ENCODE measurements at regions not wholly inside any gene's neighbourhood (a gene's known extent, or its start where the extent isn't known, plus 50 kb on each side); places are given as distances from the start of the nearest gene placed in this dataset.

- no peak for TF ChIP-seq CTCF (IDR thresholded peaks at IDR 0.05 in 8 of 11, conservative IDR thresholded peaks at IDR 0.05 in 3 of 11)
- no peak for TF ChIP-seq POLR2AphosphoS5 (IDR thresholded peaks at IDR 0.05)
- no peak for TF ChIP-seq POLR2A (IDR thresholded peaks at IDR 0.05)
These were observed 284.2 kb downstream of the DOK5 start for GRCh38 chr20:54759589-54759988.

Measured in spleen (tissue), 7 donors.